ENCODE measurements at regions not wholly inside any gene's neighbourhood (a gene's known extent, or its start where the extent isn't known, plus 50 kb on each side); places are given as distances from the start of the nearest gene placed in this dataset.

DNA sequence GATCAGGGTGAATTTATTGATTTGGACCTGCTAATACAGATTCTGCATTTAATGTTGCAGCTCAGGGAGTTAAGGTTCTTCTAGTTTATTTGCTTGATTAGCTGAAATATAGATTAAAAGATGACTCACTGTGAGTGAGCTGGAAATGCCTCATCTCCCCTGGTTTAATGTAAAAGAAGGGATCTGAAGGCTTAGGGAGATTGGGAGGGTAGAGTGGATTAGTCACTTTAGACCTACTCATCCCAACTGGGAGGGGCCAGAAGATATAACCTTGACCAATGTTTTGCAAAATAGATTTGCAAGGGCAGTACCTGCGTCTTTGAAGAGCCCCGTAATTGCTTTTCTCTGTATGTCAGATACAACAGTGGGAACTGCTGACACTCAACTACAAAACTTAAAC is 922.8 kb upstream of the ADGRL4 start:
- H3K27me3 ChIP-seq (ENCODE audit: control insufficient read depth in 1 of 2, insufficient read depth in 2 of 2, low read length in 2 of 2) = no peaks in the 10 kb centered on the region
- in situ Hi-C loops (cut with HindIII; ENCODE audit: extremely low pct_ligation_motif_present, low pct_unique_long_range_greater_than_20kb) = no loop called here
- DNase-seq (ENCODE audit: low spot score) (no peak), FAIRE-seq (no peak), ATAC-seq (no peak)
- no TSS peak for BruUV-seq (replicated peaks)
- 4% methylated on average over 2 of the region's 2 CpGs for WGBS (ENCODE audit: low lambda C conversion rate)
- no peaks in the 10 kb centered on the region for H4K20me1 ChIP-seq (ENCODE audit: insufficient read depth, low read length)
- intact Hi-C loops (cut with micrococcal nuclease; ENCODE audit: unreplicated experiment) = no loop called here
- H3K27ac ChIP-seq (ENCODE audit: extremely low read length, insufficient read depth, low read length) = no peak overlapping the region
- ChIA-PET CTCF (ENCODE audit: low intra/inter-chr PET ratio, low total read pairs) (no interaction called here), POLR2A (no interaction called here)
- no peaks in the 10 kb centered on the region for H3K36me3 ChIP-seq (replicated peaks in 1 of 2; ENCODE audit: control insufficient read depth in 1 of 2, insufficient read depth in 2 of 2, low read length in 2 of 2)
- no peak overlapping the region for H3K9ac ChIP-seq (ENCODE audit: insufficient read depth, low read depth, low read length)
- no peaks in the 10 kb centered on the region for H3K4me1 ChIP-seq (ENCODE audit: insufficient read depth, low read length)
- peaks cover 83% of the 10 kb centered on the region for H3K9me3 ChIP-seq (ENCODE audit: low read length)
- no peaks in the 10 kb centered on the region for H3K79me2 ChIP-seq (ENCODE audit: insufficient read depth, low read length)
- H2AFZ ChIP-seq (ENCODE audit: low read length) = no peak overlapping the region
- H3K4me2 ChIP-seq (ENCODE audit: low read depth, low read length) = no peak overlapping the region
- TF ChIP-seq ZNF766 (CRISPR knock-in tag; IDR thresholded peaks at IDR 0.05; ENCODE audit: borderline replicate concordance) = no peak
- no peak for TF ChIP-seq ZNF563 (CRISPR knock-in tag; IDR thresholded peaks at IDR 0.05)
- no peak for TF ChIP-seq HOXA3 (CRISPR knock-in tag; IDR thresholded peaks at IDR 0.05)
- TF ChIP-seq, protein P1, sequence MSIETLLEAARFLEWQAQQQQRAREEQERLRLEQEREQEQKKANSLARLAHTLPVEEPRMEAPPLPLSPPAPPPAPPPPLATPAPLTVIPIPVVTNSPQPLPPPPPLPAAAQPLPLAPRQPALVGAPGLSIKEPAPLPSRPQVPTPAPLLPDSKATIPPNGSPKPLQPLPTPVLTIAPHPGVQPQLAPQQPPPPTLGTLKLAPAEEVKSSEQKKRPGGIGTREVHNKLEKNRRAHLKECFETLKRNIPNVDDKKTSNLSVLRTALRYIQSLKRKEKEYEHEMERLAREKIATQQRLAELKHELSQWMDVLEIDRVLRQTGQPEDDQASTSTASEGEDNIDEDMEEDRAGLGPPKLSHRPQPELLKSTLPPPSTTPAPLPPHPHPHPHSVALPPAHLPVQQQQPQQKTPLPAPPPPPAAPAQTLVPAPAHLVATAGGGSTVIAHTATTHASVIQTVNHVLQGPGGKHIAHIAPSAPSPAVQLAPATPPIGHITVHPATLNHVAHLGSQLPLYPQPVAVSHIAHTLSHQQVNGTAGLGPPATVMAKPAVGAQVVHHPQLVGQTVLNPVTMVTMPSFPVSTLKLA (IDR thresholded peaks at IDR 0.05) = no peak
- TF ChIP-seq, protein P2, sequence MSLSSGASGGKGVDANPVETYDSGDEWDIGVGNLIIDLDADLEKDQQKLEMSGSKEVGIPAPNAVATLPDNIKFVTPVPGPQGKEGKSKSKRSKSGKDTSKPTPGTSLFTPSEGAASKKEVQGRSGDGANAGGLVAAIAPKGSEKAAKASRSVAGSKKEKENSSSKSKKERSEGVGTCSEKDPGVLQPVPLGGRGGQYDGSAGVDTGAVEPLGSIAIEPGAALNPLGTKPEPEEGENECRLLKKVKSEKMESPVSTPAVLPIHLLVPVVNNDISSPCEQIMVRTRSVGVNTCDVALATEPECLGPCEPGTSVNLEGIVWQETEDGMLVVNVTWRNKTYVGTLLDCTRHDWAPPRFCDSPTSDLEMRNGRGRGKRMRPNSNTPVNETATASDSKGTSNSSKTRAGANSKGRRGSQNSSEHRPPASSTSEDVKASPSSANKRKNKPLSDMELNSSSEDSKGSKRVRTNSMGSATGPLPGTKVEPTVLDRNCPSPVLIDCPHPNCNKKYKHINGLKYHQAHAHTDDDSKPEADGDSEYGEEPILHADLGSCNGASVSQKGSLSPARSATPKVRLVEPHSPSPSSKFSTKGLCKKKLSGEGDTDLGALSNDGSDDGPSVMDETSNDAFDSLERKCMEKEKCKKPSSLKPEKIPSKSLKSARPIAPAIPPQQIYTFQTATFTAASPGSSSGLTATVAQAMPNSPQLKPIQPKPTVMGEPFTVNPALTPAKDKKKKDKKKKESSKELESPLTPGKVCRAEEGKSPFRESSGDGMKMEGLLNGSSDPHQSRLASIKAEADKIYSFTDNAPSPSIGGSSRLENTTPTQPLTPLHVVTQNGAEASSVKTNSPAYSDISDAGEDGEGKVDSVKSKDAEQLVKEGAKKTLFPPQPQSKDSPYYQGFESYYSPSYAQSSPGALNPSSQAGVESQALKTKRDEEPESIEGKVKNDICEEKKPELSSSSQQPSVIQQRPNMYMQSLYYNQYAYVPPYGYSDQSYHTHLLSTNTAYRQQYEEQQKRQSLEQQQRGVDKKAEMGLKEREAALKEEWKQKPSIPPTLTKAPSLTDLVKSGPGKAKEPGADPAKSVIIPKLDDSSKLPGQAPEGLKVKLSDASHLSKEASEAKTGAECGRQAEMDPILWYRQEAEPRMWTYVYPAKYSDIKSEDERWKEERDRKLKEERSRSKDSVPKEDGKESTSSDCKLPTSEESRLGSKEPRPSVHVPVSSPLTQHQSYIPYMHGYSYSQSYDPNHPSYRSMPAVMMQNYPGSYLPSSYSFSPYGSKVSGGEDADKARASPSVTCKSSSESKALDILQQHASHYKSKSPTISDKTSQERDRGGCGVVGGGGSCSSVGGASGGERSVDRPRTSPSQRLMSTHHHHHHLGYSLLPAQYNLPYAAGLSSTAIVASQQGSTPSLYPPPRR (CRISPR knock-in tag; IDR thresholded peaks at IDR 0.05; ENCODE audit: borderline replicate concordance) = no peak
- TF ChIP-seq ARID2 (CRISPR knock-in tag; IDR thresholded peaks at IDR 0.05; ENCODE audit: borderline replicate concordance) = no peak
- TF ChIP-seq ZNF558 (CRISPR knock-in tag; IDR thresholded peaks at IDR 0.05; ENCODE audit: borderline replicate concordance) = no peak
- no peak for TF ChIP-seq ATRX (CRISPR knock-in tag; IDR thresholded peaks at IDR 0.05; ENCODE audit: borderline replicate concordance)
- TF ChIP-seq, protein P3, sequence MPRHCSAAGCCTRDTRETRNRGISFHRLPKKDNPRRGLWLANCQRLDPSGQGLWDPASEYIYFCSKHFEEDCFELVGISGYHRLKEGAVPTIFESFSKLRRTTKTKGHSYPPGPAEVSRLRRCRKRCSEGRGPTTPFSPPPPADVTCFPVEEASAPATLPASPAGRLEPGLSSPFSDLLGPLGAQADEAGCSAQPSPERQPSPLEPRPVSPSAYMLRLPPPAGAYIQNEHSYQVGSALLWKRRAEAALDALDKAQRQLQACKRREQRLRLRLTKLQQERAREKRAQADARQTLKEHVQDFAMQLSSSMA (CRISPR knock-in tag; IDR thresholded peaks at IDR 0.05) = no peak
- TF ChIP-seq, protein P4, sequence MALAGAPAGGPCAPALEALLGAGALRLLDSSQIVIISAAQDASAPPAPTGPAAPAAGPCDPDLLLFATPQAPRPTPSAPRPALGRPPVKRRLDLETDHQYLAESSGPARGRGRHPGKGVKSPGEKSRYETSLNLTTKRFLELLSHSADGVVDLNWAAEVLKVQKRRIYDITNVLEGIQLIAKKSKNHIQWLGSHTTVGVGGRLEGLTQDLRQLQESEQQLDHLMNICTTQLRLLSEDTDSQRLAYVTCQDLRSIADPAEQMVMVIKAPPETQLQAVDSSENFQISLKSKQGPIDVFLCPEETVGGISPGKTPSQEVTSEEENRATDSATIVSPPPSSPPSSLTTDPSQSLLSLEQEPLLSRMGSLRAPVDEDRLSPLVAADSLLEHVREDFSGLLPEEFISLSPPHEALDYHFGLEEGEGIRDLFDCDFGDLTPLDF (CRISPR knock-in tag; IDR thresholded peaks at IDR 0.05) = no peak
- TF ChIP-seq ZBTB21 (CRISPR knock-in tag; IDR thresholded peaks at IDR 0.05) = no peak
- no peak for TF ChIP-seq SOX5 (CRISPR knock-in tag; IDR thresholded peaks at IDR 0.05; ENCODE audit: borderline replicate concordance)
- TF ChIP-seq ISL2 (CRISPR knock-in tag; IDR thresholded peaks at IDR 0.05) = no peak
- H3K4me3 ChIP-seq (replicated peaks in 1 of 3; ENCODE audit: insufficient read depth in 1 of 3, low read depth in 2 of 3, low read length in 3 of 3) = no peak overlapping the region

Data from HepG2 (cell line).